ENCODE measurements at regions not wholly inside any gene's neighbourhood (a gene's known extent, or its start where the extent isn't known, plus 50 kb on each side); places are given as distances from the start of the nearest gene placed in this dataset.

DNA sequence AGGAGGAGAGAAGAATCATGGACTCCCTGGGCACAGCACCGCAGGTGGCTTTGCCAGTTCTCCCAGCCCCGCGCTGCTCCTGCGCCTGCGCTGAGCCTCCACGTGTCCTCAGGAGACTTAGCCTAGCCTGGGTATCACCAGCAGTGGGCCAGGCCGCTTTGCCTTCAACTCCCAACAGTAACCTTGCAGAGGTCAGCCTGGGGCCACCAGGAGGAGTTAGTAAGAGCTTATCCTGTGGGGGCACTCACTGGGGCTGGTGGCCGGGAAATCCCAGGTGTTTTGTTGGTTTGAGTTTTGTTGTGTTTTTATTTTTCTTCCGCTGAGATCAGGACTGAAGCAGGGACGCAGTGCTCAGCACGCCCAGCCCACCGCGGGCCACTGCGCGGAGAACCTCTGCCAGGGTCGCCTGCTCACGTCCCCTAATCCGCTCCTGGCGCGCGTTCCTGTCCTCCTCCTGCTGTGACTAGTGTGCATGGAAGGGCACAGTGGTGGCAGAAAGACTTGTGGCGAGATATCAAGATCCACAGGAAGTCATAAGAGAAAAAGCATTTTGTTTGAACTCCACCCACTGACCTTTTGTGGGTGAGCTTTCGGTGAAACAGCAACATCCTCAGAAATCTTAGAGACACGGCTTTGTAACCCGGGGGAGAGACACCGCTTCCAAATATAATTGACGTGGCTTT is 207.4 kb upstream of the RFC3 start:
- TF ChIP-seq, protein P1, sequence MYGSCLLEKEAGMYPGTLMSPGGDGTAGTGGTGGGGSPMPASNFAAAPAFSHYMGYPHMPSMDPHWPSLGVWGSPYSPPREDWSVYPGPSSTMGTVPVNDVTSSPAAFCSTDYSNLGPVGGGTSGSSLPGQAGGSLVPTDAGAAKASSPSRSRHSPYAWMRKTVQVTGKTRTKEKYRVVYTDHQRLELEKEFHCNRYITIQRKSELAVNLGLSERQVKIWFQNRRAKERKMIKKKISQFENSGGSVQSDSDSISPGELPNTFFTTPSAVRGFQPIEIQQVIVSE (CRISPR knock-in tag; IDR thresholded peaks at IDR 0.05; ENCODE audit: borderline replicate concordance): no peak
- TF ChIP-seq, protein P2, sequence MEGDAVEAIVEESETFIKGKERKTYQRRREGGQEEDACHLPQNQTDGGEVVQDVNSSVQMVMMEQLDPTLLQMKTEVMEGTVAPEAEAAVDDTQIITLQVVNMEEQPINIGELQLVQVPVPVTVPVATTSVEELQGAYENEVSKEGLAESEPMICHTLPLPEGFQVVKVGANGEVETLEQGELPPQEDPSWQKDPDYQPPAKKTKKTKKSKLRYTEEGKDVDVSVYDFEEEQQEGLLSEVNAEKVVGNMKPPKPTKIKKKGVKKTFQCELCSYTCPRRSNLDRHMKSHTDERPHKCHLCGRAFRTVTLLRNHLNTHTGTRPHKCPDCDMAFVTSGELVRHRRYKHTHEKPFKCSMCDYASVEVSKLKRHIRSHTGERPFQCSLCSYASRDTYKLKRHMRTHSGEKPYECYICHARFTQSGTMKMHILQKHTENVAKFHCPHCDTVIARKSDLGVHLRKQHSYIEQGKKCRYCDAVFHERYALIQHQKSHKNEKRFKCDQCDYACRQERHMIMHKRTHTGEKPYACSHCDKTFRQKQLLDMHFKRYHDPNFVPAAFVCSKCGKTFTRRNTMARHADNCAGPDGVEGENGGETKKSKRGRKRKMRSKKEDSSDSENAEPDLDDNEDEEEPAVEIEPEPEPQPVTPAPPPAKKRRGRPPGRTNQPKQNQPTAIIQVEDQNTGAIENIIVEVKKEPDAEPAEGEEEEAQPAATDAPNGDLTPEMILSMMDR (IDR thresholded peaks at IDR 0.05): no peak
- TF ChIP-seq RORB (CRISPR knock-in tag; IDR thresholded peaks at IDR 0.05): no peak
- TF ChIP-seq, protein P3, sequence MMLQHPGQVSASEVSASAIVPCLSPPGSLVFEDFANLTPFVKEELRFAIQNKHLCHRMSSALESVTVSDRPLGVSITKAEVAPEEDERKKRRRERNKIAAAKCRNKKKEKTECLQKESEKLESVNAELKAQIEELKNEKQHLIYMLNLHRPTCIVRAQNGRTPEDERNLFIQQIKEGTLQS (CRISPR knock-in tag; conservative IDR thresholded peaks at IDR 0.05): no peak
- TF ChIP-seq, protein P4, sequence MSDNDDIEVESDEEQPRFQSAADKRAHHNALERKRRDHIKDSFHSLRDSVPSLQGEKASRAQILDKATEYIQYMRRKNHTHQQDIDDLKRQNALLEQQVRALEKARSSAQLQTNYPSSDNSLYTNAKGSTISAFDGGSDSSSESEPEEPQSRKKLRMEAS (CRISPR knock-in tag; IDR thresholded peaks at IDR 0.05): no peak
- TF ChIP-seq ELF4 (CRISPR knock-in tag; IDR thresholded peaks at IDR 0.05; ENCODE audit: low read depth): no peak
